GM23338 (cell line): ENCODE measurements at regions not wholly inside any gene's neighbourhood (a gene's known extent, or its start where the extent isn't known, plus 50 kb on each side); places are given as distances from the start of the nearest gene placed in this dataset.

Experiments
- ATAC-seq: fragments of 200-7000 bp; cut with Tn5 transposase; 3 replicates; pipeline ENCODE4 v1.9.1; 2020
- DNase-seq: peaks from one replicate; pipeline ENCODE4 v3.0.0-alpha.2; 2015; ENCODE audit warnings: low spot score
- H2AFZ ChIP-seq: fragments of 200-600 bp; sonication (generic); 2 replicates; pipeline ENCODE4 v1.8.0; 2016; ENCODE audit warnings: antibody characterized with exemption, mild to moderate bottlenecking, moderate library complexity
- H3F3A ChIP-seq: fragments of 200-600 bp; sonication (generic); replicated peaks from 2 replicates; pipeline ENCODE4 v1.8.0; 2017; ENCODE audit warnings: antibody characterized with exemption, mixed run types, low read depth
- H3K27ac ChIP-seq: fragments of 200-600 bp; sonication (generic); 2 replicates; pipeline ENCODE4 v1.6.1; 2016; ENCODE audit warnings: low read depth
- H3K27me3 ChIP-seq: fragments of 200-600 bp; sonication (generic); 2 replicates; pipeline ENCODE4 v1.8.0; 2016; ENCODE audit warnings: mild to moderate bottlenecking, mixed run types, moderate library complexity; ENCODE audit not compliant: insufficient read depth
- H3K36me3 ChIP-seq: fragments of 200-600 bp; sonication (generic); 2 replicates; pipeline ENCODE4 v1.8.0; 2016; ENCODE audit warnings: mild to moderate bottlenecking; ENCODE audit not compliant: insufficient read depth
- H3K4me1 ChIP-seq: fragments of 200-600 bp; sonication (generic); 2 replicates; pipeline ENCODE4 v1.8.0; 2016; ENCODE audit warnings: mild to moderate bottlenecking, moderate library complexity; ENCODE audit not compliant: insufficient read depth
- H3K4me2 ChIP-seq: fragments of 200-600 bp; sonication (generic); 2 replicates; pipeline ENCODE4 v1.7.1; 2017; ENCODE audit warnings: mixed run types
- H3K4me3 ChIP-seq: fragments of 200-600 bp; sonication (generic); 2 replicates; pipeline ENCODE4 v1.6.1; 2016; ENCODE audit warnings: mixed run types
- H3K79me2 ChIP-seq: fragments of 200-600 bp; sonication (generic); replicated peaks from 2 replicates; pipeline ENCODE4 v1.8.0; 2017; ENCODE audit warnings: mild to moderate bottlenecking; ENCODE audit not compliant: insufficient read depth
- H3K9me2 ChIP-seq: fragments of 200-600 bp; sonication (generic); 2 replicates; pipeline ENCODE4 v1.8.0; 2017; ENCODE audit not compliant: insufficient read depth
- H4K20me1 ChIP-seq: fragments of 200-600 bp; sonication (generic); replicated peaks from 2 replicates; pipeline ENCODE4 v1.8.0; 2017; ENCODE audit warnings: mild to moderate bottlenecking; ENCODE audit not compliant: insufficient read depth
- H3K27ac Mint-ChIP-seq: 2 replicates; pipeline ENCODE4 v1.8.0; 2020; ENCODE audit warnings: inconsistent platforms, mild to moderate bottlenecking, moderate library complexity, mixed read lengths
- H3K27me3 Mint-ChIP-seq: 3 replicates; pipeline ENCODE4 v1.8.0; 2022; ENCODE audit warnings: low read depth, mild to moderate bottlenecking, moderate library complexity, mixed read lengths, inconsistent platforms; ENCODE audit not compliant: insufficient read depth, poor library complexity
- H3K36me3 Mint-ChIP-seq: 3 replicates; pipeline ENCODE4 v1.8.0; 2021; ENCODE audit warnings: low read depth, mild to moderate bottlenecking, inconsistent platforms, moderate library complexity, mixed read lengths
- H3K4me1 Mint-ChIP-seq: 3 replicates; pipeline ENCODE4 v1.8.0; 2020; ENCODE audit warnings: mild to moderate bottlenecking, inconsistent platforms, mixed read lengths
- H3K4me3 Mint-ChIP-seq: 3 replicates; pipeline ENCODE4 v1.8.0; 2021; ENCODE audit warnings: moderate library complexity, mild to moderate bottlenecking, inconsistent platforms, mixed read lengths
- H3K9me3 Mint-ChIP-seq: 3 replicates; pipeline ENCODE4 v1.8.0; 2020; ENCODE audit warnings: moderate library complexity, mild to moderate bottlenecking, inconsistent platforms, mixed read lengths
- CREB1 ChIP-seq: fragments of 250-450 bp; sonication (Bioruptor Pico); IDR thresholded peaks from 2 replicates; pipeline ENCODE4 v1.5.0; 2020; ENCODE audit warnings: low read depth, mild to moderate bottlenecking, moderate library complexity
- EZH2 ChIP-seq: fragments of 200-600 bp; sonication (generic); IDR thresholded peaks from one replicate; pipeline ENCODE4 v1.8.0; 2017; ENCODE audit warnings: antibody characterized with exemption, mild to moderate bottlenecking, low read depth; ENCODE audit not compliant: unreplicated experiment
- EZH2phosphoT487 ChIP-seq: fragments of 200-600 bp; sonication (generic); IDR thresholded peaks from one replicate; pipeline ENCODE4 v1.8.1; 2018; ENCODE audit warnings: antibody characterized with exemption; ENCODE audit not compliant: unreplicated experiment
- JUNB ChIP-seq: IDR thresholded peaks from one replicate; pipeline ENCODE4 v1.6.1; 2016; ENCODE audit warnings: antibody characterized with exemption; ENCODE audit not compliant: unreplicated experiment
- NANOG ChIP-seq: IDR thresholded peaks from 2 replicates; pipeline ENCODE4 v1.6.1; 2016; ENCODE audit warnings: antibody characterized with exemption, borderline replicate concordance
- POLR2AphosphoS5 ChIP-seq: IDR thresholded peaks from 2 replicates; pipeline ENCODE4 v1.6.1; 2016; ENCODE audit warnings: antibody characterized with exemption, low read depth
- STAT1 ChIP-seq: IDR thresholded peaks from one replicate; pipeline ENCODE4 v1.6.1; 2016; ENCODE audit warnings: antibody characterized with exemption; ENCODE audit not compliant: unreplicated experiment
- ZNF114 ChIP-seq: fragments of 250-450 bp; sonication (Bioruptor Pico); IDR thresholded peaks from 2 replicates; pipeline ENCODE4 v1.5.0; 2020; ENCODE audit warnings: mild to moderate bottlenecking, moderate library complexity
- ZNF331 ChIP-seq: fragments of 250-450 bp; sonication (Bioruptor Pico); IDR thresholded peaks from 2 replicates; pipeline ENCODE4 v1.5.0; 2020; ENCODE audit warnings: low read depth, mild to moderate bottlenecking, moderate library complexity
- TF ChIP-seq, protein P1 (sequence below): IDR thresholded peaks from 2 replicates; pipeline ENCODE4 v1.6.1; 2016; ENCODE audit warnings: antibody characterized with exemption
- TF ChIP-seq, protein P2 (sequence below): IDR thresholded peaks from one replicate; pipeline ENCODE4 v1.6.1; 2018; ENCODE audit warnings: antibody characterized with exemption; ENCODE audit not compliant: unreplicated experiment

DNA sequence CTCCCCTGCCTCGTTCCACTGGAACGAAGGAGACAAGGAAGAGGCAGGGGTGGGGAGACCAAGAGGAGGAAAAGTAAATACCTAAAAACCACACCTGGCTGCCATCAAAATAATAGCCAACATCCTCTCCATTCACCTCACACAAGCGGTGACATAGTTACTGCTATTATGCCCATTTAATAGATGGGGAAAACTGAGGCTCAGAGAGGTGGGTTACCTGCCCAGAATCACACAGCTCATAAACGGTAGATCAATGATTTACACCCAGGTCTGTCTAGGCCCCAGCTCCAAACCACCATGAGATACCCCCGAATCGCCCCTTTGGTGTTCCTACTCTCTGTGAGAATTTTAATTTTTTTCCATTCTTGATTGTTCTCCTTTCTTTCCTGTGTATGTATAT is 253.8 kb downstream of the BMP7 start:
- H3K79me2 ChIP-seq, result no peaks in the 10 kb centered on the region
- H3K36me3 Mint-ChIP-seq, result no peaks in the 10 kb centered on the region
- ATAC-seq (no peak), DNase-seq (no peak)
- H3K4me3 ChIP-seq, result no peak overlapping the region
- no peaks in the 10 kb centered on the region for H3F3A ChIP-seq
- peaks cover 25% of the 10 kb centered on the region for H3K27me3 Mint-ChIP-seq
- H3K27me3 ChIP-seq, result peaks cover 13% of the 10 kb centered on the region; the same call in 1 of the 2 replicates
- no peaks in the 10 kb centered on the region for H3K9me2 ChIP-seq
- no peak overlapping the region for H3K4me3 Mint-ChIP-seq
- H3K27ac ChIP-seq, result no peak overlapping the region
- no peaks in the 10 kb centered on the region for H3K9me3 Mint-ChIP-seq
- no peaks in the 10 kb centered on the region; the same call in 1 of the 2 replicates for H3K4me1 ChIP-seq
- H3K36me3 ChIP-seq, result no peaks in the 10 kb centered on the region
- H3K27ac Mint-ChIP-seq, result no peak overlapping the region
- no peaks in the 10 kb centered on the region for H4K20me1 ChIP-seq
- H3K4me2 ChIP-seq, result no peak overlapping the region
- H2AFZ ChIP-seq, result no peak overlapping the region
- TF ChIP-seq, protein P1, sequence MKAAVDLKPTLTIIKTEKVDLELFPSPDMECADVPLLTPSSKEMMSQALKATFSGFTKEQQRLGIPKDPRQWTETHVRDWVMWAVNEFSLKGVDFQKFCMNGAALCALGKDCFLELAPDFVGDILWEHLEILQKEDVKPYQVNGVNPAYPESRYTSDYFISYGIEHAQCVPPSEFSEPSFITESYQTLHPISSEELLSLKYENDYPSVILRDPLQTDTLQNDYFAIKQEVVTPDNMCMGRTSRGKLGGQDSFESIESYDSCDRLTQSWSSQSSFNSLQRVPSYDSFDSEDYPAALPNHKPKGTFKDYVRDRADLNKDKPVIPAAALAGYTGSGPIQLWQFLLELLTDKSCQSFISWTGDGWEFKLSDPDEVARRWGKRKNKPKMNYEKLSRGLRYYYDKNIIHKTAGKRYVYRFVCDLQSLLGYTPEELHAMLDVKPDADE, result no peak
- TF ChIP-seq STAT1, result no peak
- no peak for TF ChIP-seq EZH2
- TF ChIP-seq CREB1, result no peak
- no peak for TF ChIP-seq POLR2AphosphoS5
- TF ChIP-seq, protein P2, sequence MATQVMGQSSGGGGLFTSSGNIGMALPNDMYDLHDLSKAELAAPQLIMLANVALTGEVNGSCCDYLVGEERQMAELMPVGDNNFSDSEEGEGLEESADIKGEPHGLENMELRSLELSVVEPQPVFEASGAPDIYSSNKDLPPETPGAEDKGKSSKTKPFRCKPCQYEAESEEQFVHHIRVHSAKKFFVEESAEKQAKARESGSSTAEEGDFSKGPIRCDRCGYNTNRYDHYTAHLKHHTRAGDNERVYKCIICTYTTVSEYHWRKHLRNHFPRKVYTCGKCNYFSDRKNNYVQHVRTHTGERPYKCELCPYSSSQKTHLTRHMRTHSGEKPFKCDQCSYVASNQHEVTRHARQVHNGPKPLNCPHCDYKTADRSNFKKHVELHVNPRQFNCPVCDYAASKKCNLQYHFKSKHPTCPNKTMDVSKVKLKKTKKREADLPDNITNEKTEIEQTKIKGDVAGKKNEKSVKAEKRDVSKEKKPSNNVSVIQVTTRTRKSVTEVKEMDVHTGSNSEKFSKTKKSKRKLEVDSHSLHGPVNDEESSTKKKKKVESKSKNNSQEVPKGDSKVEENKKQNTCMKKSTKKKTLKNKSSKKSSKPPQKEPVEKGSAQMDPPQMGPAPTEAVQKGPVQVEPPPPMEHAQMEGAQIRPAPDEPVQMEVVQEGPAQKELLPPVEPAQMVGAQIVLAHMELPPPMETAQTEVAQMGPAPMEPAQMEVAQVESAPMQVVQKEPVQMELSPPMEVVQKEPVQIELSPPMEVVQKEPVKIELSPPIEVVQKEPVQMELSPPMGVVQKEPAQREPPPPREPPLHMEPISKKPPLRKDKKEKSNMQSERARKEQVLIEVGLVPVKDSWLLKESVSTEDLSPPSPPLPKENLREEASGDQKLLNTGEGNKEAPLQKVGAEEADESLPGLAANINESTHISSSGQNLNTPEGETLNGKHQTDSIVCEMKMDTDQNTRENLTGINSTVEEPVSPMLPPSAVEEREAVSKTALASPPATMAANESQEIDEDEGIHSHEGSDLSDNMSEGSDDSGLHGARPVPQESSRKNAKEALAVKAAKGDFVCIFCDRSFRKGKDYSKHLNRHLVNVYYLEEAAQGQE, result no peak
- no peak for TF ChIP-seq EZH2phosphoT487
- no peak for TF ChIP-seq ZNF114 (CRISPR knock-in tag)
- no peak for TF ChIP-seq JUNB
- TF ChIP-seq NANOG, result no peak
- peaks cover 14% of the 10 kb centered on the region for H3K4me1 Mint-ChIP-seq

GRCh38 chr20:57013217-57013616 is 253.2 kb downstream of the BMP7 start:
- H4K20me1 ChIP-seq, result no peaks in the 10 kb centered on the region
- H3K27me3 ChIP-seq, result peaks cover 13% of the 10 kb centered on the region; the same call in 1 of the 2 replicates
- H2AFZ ChIP-seq, result no peak overlapping the region
- no peaks in the 10 kb centered on the region for H3K9me2 ChIP-seq
- no peaks in the 10 kb centered on the region for H3K36me3 ChIP-seq
- no peak for DNase-seq
- Mint-ChIP-seq H3K27ac (no peak overlapping the region), H3K4me3 (no peak overlapping the region), H3K9me3 (no peaks in the 10 kb centered on the region), H3K4me1 (peaks cover 20% of the 10 kb centered on the region), H3K27me3 (peaks cover 27% of the 10 kb centered on the region), H3K36me3 (no peaks in the 10 kb centered on the region)
- H3F3A ChIP-seq, result no peaks in the 10 kb centered on the region
- no peak overlapping the region for H3K27ac ChIP-seq
- ATAC-seq, result no peak
- H3K4me1 ChIP-seq, result no peaks in the 10 kb centered on the region; the same call in 1 of the 2 replicates
- no peaks in the 10 kb centered on the region for H3K79me2 ChIP-seq
- peak overlapping the region; percentile 61 for H3K4me2 ChIP-seq
- peak overlapping the region; percentile 51; the same call in 1 of the 2 replicates for H3K4me3 ChIP-seq
- TF ChIP-seq ZNF331 (CRISPR knock-in tag), result no peak
- no peak for TF ChIP-seq EZH2
- no peak for TF ChIP-seq ZNF114 (CRISPR knock-in tag)
- no peak for TF ChIP-seq JUNB
- TF ChIP-seq, protein P1, result no peak
